HL-60 (cell line): ENCODE measurements at regions not wholly inside any gene's neighbourhood (a gene's known extent, or its start where the extent isn't known, plus 50 kb on each side); places are given as distances from the start of the nearest gene placed in this dataset.

Experiments used
- DNase-seq, 2 experiments: peaks; one replicate each; pipeline ENCODE4 v3.0.0-alpha.2; 2010 to 2020; ENCODE audit warnings: low read depth in 1 of 2, low spot score in 1 of 2
- H3K27ac ChIP-seq: fragments of 250-450 bp; sonication (Bioruptor Pico); replicated peaks from 2 replicates; pipeline ENCODE4 v1.5.1; 2020; ENCODE audit warnings: mild to moderate bottlenecking, moderate library complexity
- H3K27me3 ChIP-seq: fragments of 250-450 bp; sonication (Bioruptor Pico); 2 replicates; pipeline ENCODE4 v1.5.1; 2021; ENCODE audit warnings: mild to moderate bottlenecking, moderate library complexity; ENCODE audit not compliant: insufficient read depth, poor library complexity, severe bottlenecking
- H3K4me3 ChIP-seq: replicated peaks from 2 replicates; pipeline ENCODE4 v1.5.1; 2011; ENCODE audit warnings: mild to moderate bottlenecking, control low read depth, low read length; ENCODE audit not compliant: insufficient read depth
- CTCF ChIP-seq: IDR thresholded peaks from one replicate; pipeline ENCODE4 v1.5.1; 2011; ENCODE audit warnings: low read length, control low read depth, inconsistent platforms; ENCODE audit not compliant: insufficient read depth
- GABPA ChIP-seq: IDR thresholded peaks from 2 replicates; pipeline ENCODE4 v1.6.1; 2012; ENCODE audit warnings: low read depth
- POLR2AphosphoS5 ChIP-seq: IDR thresholded peaks from 2 replicates; pipeline ENCODE4 v1.6.1; 2012; ENCODE audit warnings: low read depth
- REST ChIP-seq: IDR thresholded peaks from 2 replicates; pipeline ENCODE4 v1.6.1; 2012; ENCODE audit warnings: low read depth; ENCODE audit not compliant: insufficient replicate concordance
- SPI1 ChIP-seq: IDR thresholded peaks from 2 replicates; pipeline ENCODE4 v1.6.1; 2012; ENCODE audit warnings: low read depth, mild to moderate bottlenecking, borderline replicate concordance

- TF ChIP-seq REST (no peak), CTCF (no peak), POLR2AphosphoS5 (no peak), SPI1 (no peak), GABPA (no peak)
- no peak overlapping the region for H3K4me3 ChIP-seq
- no peak for DNase-seq
- H3K27ac ChIP-seq, result no peak overlapping the region
- H3K27me3 ChIP-seq, result no peaks in the 10 kb centered on the region
Observed at GRCh38 chr16:59699786-59700185, 965.7 kb upstream of the GOT2 start.

- H3K27ac ChIP-seq, result no peak overlapping the region
- TF ChIP-seq GABPA (no peak), POLR2AphosphoS5 (no peak), REST (no peak), CTCF (no peak), SPI1 (no peak)
- DNase-seq, result no peak
- H3K4me3 ChIP-seq, result no peak overlapping the region
- H3K27me3 ChIP-seq, result no peaks in the 10 kb centered on the region
Observed at GRCh38 chr16:59698346-59699020, 964.4 kb upstream of the GOT2 start.

GRCh38 chr16:59697761-59698160, 963.6 kb upstream of the GOT2 start:
- Histone ChIP-seq H3K27ac (no peak overlapping the region), H3K27me3 (no peaks in the 10 kb centered on the region), H3K4me3 (no peak overlapping the region)
- no peak for DNase-seq
- TF ChIP-seq POLR2AphosphoS5 (no peak), GABPA (no peak), REST (no peak)
